ENCODE measurements at regions not wholly inside any gene's neighbourhood (a gene's known extent, or its start where the extent isn't known, plus 50 kb on each side); places are given as distances from the start of the nearest gene placed in this dataset.

GRCh38 chr20:24782301-24782700 is 166.8 kb upstream of the CST7 start:
- no peak for TF ChIP-seq RCOR1 (IDR thresholded peaks at IDR 0.05; ENCODE audit: insufficient replicate concordance, low read length)
- no peak for TF ChIP-seq ELK1 (IDR thresholded peaks at IDR 0.05; ENCODE audit: borderline replicate concordance, low read depth, low read length)
- TF ChIP-seq CHD1 (IDR thresholded peaks at IDR 0.05; ENCODE audit: low read depth, low read length): no peak
- no peak for TF ChIP-seq BHLHE40 (IDR thresholded peaks at IDR 0.05; ENCODE audit: low read depth, low read length)
- TF ChIP-seq SMC3 (IDR thresholded peaks at IDR 0.05; ENCODE audit: low read depth, low read length): no peak
- no peak for TF ChIP-seq CEBPB (IDR thresholded peaks at IDR 0.05; ENCODE audit: low read depth, low read length)
- TF ChIP-seq USF2 (IDR thresholded peaks at IDR 0.05; ENCODE audit: low read depth, low read length): no peak
- TF ChIP-seq MAZ (IDR thresholded peaks at IDR 0.05; ENCODE audit: borderline replicate concordance, low read depth, low read length): no peak
- no peak for TF ChIP-seq FOS (IDR thresholded peaks at IDR 0.05; ENCODE audit: low read depth, low read length)
- TF ChIP-seq NFE2L2 (IDR thresholded peaks at IDR 0.05; ENCODE audit: low read depth, low read length): no peak
- TF ChIP-seq CTCF (conservative IDR thresholded peaks at IDR 0.05; ENCODE audit: low read depth, low read length): no peak
- TF ChIP-seq MXI1 (IDR thresholded peaks at IDR 0.05; ENCODE audit: borderline replicate concordance, low read depth, low read length): no peak
- no peak for TF ChIP-seq MAFK (IDR thresholded peaks at IDR 0.05; ENCODE audit: low read depth, low read length)
- no peak for TF ChIP-seq RAD21 (IDR thresholded peaks at IDR 0.05; ENCODE audit: low read length)
- no TSS peak for BruUV-seq (replicated peaks)
- dilution Hi-C loops (cut with HindIII; ENCODE audit: low sequenced_read_pairs, unreplicated experiment): no loop called here
- no peak overlapping the region for H2AK5ac ChIP-seq (ENCODE audit: low read depth, low read length)
- H3K36me3 ChIP-seq (ENCODE audit: control insufficient read depth, insufficient read depth, low read length): no peaks in the 10 kb centered on the region
- no peak overlapping the region for H3K23ac ChIP-seq (ENCODE audit: low read depth, low read length)
- WGBS, 2 experiments (ENCODE audit: extremely low coverage in 2 of 2, insufficient read length in 1 of 2): 7% methylated on average over 3 of the region's 11 CpGs; no CpG with 5 or more reads in 1 of the 2 experiments
- H3K18ac ChIP-seq (ENCODE audit: low read depth, low read length): no peak overlapping the region
- H3K4ac ChIP-seq (ENCODE audit: low read depth, low read length): no peak overlapping the region
- H2AK9ac ChIP-seq (replicated peaks; ENCODE audit: low read depth, low read length, poor library complexity): no peak overlapping the region
- no peak overlapping the region for H4K5ac ChIP-seq (ENCODE audit: low read depth, low read length)
- no peak overlapping the region for H2BK20ac ChIP-seq (ENCODE audit: low read depth, low read length)
- intact Hi-C loops (cut with micrococcal nuclease): no loop called here
- no peaks in the 10 kb centered on the region for H4K20me1 ChIP-seq (ENCODE audit: insufficient read depth, low read length)
- H3K14ac ChIP-seq (replicated peaks; ENCODE audit: low read depth, low read length): no peak overlapping the region
- no peaks in the 10 kb centered on the region for H3K9me1 ChIP-seq (ENCODE audit: insufficient read depth, low read length)
- H4K91ac ChIP-seq (ENCODE audit: insufficient read depth, low read depth, low read length): no peak overlapping the region
- no peak overlapping the region for H3K56ac ChIP-seq (ENCODE audit: extremely low read depth, insufficient read depth, low read length)
- ChIA-PET CTCF (no interaction called here), POLR2A (ENCODE audit: unreplicated experiment) (no interaction called here)
- H3K4me2 ChIP-seq (ENCODE audit: low read depth, low read length): no peak overlapping the region
- no peak overlapping the region for H4K8ac ChIP-seq (ENCODE audit: low read depth in 2 of 2, low read length in 2 of 2)
- H3K9me3 ChIP-seq (ENCODE audit: control insufficient read depth, insufficient read depth, low read length): no peaks in the 10 kb centered on the region
- H3K4me3 ChIP-seq (ENCODE audit: insufficient read depth, low read depth, low read length): no peak overlapping the region
- in situ Hi-C loops (cut with MboI; ENCODE audit: low sequenced_read_pairs): no loop called here
- H3K9ac ChIP-seq (ENCODE audit: low read depth, low read length): no peak overlapping the region
- ATAC-seq (ENCODE audit: low read depth) (no peak), DNase-seq (no peak)
- no peak overlapping the region for H3K27ac ChIP-seq (ENCODE audit: insufficient read depth, low read length)
- peaks cover 38% of the 10 kb centered on the region for H3K27me3 ChIP-seq (ENCODE audit: control insufficient read depth, insufficient read depth, low read length)
- H3K4me1 ChIP-seq (ENCODE audit: control insufficient read depth, insufficient read depth, low read length): no peaks in the 10 kb centered on the region
- no peak overlapping the region for H2BK5ac ChIP-seq (ENCODE audit: low read depth, low read length, poor library complexity, severe bottlenecking)
- no peak overlapping the region for H2AFZ ChIP-seq (replicated peaks; ENCODE audit: low read length, poor library complexity)
- no peak overlapping the region for H2BK15ac ChIP-seq (ENCODE audit: low read depth, low read length)
- H2BK120ac ChIP-seq (ENCODE audit: low read depth, low read length): no peak overlapping the region
- H3K79me1 ChIP-seq (ENCODE audit: low read depth in 1 of 2, low read length in 2 of 2): no peaks in the 10 kb centered on the region
